SU-DHL-6 (cell line): ENCODE measurements at regions not wholly inside any gene's neighbourhood (a gene's known extent, or its start where the extent isn't known, plus 50 kb on each side); places are given as distances from the start of the nearest gene placed in this dataset.

Source experiments
- EZH2phosphoT487 ChIP-seq: fragments of 200-600 bp; sonication (generic), shearing (Covaris generic); conservative IDR thresholded peaks from 2 replicates; pipeline ENCODE4 v1.6.1; 2018; ENCODE audit warnings: mild to moderate bottlenecking, antibody characterized with exemption, low read length, moderate library complexity, mixed read lengths
- TF ChIP-seq, protein P1 (sequence below): fragments of 200-600 bp; sonication (generic); IDR thresholded peaks from one replicate; pipeline ENCODE4 v1.5.1; 2017; ENCODE audit warnings: antibody characterized with exemption, mild to moderate bottlenecking, low read length, moderate library complexity; ENCODE audit not compliant: insufficient read depth, poor library complexity, severe bottlenecking

DNA sequence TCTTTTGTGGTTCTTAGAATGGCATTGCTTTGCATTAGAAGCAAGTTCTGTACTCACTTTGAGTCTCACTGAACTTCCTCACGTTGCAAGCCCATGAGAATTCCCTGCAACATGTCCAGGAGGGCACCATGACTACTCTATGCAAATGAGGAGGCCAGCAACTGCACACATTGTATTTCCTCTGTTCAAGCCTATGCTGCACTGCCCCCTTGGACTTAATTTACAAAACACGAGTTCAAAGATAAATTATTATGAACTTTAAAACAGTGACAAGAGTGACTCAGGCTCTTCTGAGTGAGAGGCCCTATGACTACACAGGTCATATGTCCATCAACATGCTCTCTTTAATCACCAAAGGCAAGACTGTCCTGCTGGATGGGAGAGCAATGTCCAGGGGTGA, 484.2 kb upstream of the ATP11B start:
- TF ChIP-seq, protein P1, sequence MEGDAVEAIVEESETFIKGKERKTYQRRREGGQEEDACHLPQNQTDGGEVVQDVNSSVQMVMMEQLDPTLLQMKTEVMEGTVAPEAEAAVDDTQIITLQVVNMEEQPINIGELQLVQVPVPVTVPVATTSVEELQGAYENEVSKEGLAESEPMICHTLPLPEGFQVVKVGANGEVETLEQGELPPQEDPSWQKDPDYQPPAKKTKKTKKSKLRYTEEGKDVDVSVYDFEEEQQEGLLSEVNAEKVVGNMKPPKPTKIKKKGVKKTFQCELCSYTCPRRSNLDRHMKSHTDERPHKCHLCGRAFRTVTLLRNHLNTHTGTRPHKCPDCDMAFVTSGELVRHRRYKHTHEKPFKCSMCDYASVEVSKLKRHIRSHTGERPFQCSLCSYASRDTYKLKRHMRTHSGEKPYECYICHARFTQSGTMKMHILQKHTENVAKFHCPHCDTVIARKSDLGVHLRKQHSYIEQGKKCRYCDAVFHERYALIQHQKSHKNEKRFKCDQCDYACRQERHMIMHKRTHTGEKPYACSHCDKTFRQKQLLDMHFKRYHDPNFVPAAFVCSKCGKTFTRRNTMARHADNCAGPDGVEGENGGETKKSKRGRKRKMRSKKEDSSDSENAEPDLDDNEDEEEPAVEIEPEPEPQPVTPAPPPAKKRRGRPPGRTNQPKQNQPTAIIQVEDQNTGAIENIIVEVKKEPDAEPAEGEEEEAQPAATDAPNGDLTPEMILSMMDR: no peak
- no peak for TF ChIP-seq EZH2phosphoT487
